B cell (primary cell): ENCODE measurements at regions not wholly inside any gene's neighbourhood (a gene's known extent, or its start where the extent isn't known, plus 50 kb on each side); places are given as distances from the start of the nearest gene placed in this dataset.

Experiments
- EZH2 ChIP-seq: IDR thresholded peaks from 2 replicates; pipeline ENCODE4 v1.6.1; 2012; ENCODE audit warnings: borderline replicate concordance, low read depth, mild to moderate bottlenecking, moderate library complexity, low read length; ENCODE audit not compliant: insufficient read depth, poor library complexity, severe bottlenecking
- TF ChIP-seq, protein P1 (sequence below): fragments of 200-600 bp; IDR thresholded peaks from one replicate; pipeline ENCODE4 v1.8.0; 2022; ENCODE audit warnings: antibody characterized with exemption, mild to moderate bottlenecking

DNA sequence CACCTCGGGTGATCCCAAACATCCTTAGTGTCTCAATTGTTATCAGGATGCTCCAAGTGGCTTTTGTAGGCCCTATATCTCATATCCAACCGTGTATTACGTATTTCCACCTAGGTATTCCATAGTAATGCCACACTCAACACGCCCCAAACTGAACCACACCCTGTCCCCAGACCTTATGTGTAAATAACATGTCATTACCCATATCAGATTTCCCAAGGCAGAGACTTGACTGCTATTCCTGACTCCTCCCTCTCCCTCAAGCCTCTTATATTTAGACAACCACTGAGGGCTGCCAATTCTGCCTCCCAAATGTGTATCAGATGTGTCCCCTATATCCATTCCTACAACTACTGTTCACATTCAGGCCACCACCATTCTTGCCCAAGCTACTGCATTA is 132.8 kb upstream of the NCAM1 start:
- TF ChIP-seq, protein P1, sequence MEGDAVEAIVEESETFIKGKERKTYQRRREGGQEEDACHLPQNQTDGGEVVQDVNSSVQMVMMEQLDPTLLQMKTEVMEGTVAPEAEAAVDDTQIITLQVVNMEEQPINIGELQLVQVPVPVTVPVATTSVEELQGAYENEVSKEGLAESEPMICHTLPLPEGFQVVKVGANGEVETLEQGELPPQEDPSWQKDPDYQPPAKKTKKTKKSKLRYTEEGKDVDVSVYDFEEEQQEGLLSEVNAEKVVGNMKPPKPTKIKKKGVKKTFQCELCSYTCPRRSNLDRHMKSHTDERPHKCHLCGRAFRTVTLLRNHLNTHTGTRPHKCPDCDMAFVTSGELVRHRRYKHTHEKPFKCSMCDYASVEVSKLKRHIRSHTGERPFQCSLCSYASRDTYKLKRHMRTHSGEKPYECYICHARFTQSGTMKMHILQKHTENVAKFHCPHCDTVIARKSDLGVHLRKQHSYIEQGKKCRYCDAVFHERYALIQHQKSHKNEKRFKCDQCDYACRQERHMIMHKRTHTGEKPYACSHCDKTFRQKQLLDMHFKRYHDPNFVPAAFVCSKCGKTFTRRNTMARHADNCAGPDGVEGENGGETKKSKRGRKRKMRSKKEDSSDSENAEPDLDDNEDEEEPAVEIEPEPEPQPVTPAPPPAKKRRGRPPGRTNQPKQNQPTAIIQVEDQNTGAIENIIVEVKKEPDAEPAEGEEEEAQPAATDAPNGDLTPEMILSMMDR, result no peak
- TF ChIP-seq EZH2, result no peak
